Esophagus muscularis mucosa (tissue), 4 donors: ENCODE measurements at regions not wholly inside any gene's neighbourhood (a gene's known extent, or its start where the extent isn't known, plus 50 kb on each side); places are given as distances from the start of the nearest gene placed in this dataset.
"Not testable (repeated sequence)": the region's sequence is repeated elsewhere in the genome, so short reads cannot be mapped to it uniquely, and the experiment has no call there.

Experiments
- DNase-seq: peaks from one replicate; pipeline ENCODE4 v3.0.0-alpha.2; 2017; ENCODE audit errors: extremely low spot score
- H3K27ac ChIP-seq, 4 donors: fragments of 200-600 bp; sonication (generic); replicated peaks in 1 of 4; 1 replicate in 3 of 4; 2 replicates in 1 of 4; pipeline ENCODE4 v1.5.1; 2016 to 2019; ENCODE audit warnings: mild to moderate bottlenecking in 1 of 4
- H3K27me3 ChIP-seq, 4 donors: fragments of 200-600 bp; sonication (generic); one replicate each; pipeline versions ENCODE4 v1.5.1 to v1.6.0; 2016 to 2019
- H3K36me3 ChIP-seq, 4 donors: fragments of 200-600 bp; sonication (generic); one replicate each; pipeline ENCODE4 v1.5.1; 2016 to 2019
- H3K4me1 ChIP-seq, 4 donors: fragments of 200-600 bp; sonication (generic); one replicate each; pipeline ENCODE4 v1.5.1; 2016 to 2019
- H3K4me3 ChIP-seq, 4 donors: fragments of 200-600 bp; sonication (generic); 1 replicate in 2 of 4; 2 replicates in 2 of 4; pipeline ENCODE4 v1.5.1; 2016 to 2019; ENCODE audit warnings: mild to moderate bottlenecking in 4 of 4, moderate library complexity in 1 of 4
- H3K9me3 ChIP-seq, 4 donors: fragments of 200-600 bp; sonication (generic); 1 replicate in 3 of 4; 2 replicates in 1 of 4; pipeline ENCODE4 v1.5.1; 2016 to 2019
- EP300 ChIP-seq: sonication (generic); formaldehyde crosslinking; IDR thresholded peaks from one replicate; pipeline ENCODE4 v1.6.1; 2017; ENCODE audit warnings: antibody characterized with exemption
- POLR2A ChIP-seq: fragments of 450-650 bp; IDR thresholded peaks from one replicate; pipeline ENCODE4 v1.6.1; 2017; ENCODE audit warnings: antibody characterized with exemption, moderate library complexity, mild to moderate bottlenecking, low read depth
- POLR2AphosphoS5 ChIP-seq, 2 donors: sonication (generic); formaldehyde crosslinking; IDR thresholded peaks; one replicate each; pipeline ENCODE4 v1.6.1; 2017; ENCODE audit warnings: antibody characterized with exemption in 2 of 2
- WGBS: methylation state at CpG from one replicate; pipeline ENCODE4 v1.1.5; 2018; 5-methylcytosine and 5-hydroxymethylcytosine counted together
- intact Hi-C: fragments of 100-400 bp; cut with DNase I; formaldehyde crosslinking; loops from one replicate; pipeline ENCODE4 v1.15.1; 2023
- TF ChIP-seq, protein P1 (sequence below), 3 experiments: fragments of 200-600 bp in 2 of 3; fragments of 450-650 bp in 1 of 3; sonication (generic) in 2 of 3; IDR thresholded peaks; one replicate each; pipeline ENCODE4 v1.5.1; 2017 to 2019; ENCODE audit warnings: antibody characterized with exemption in 3 of 3, mild to moderate bottlenecking in 2 of 3, moderate library complexity in 1 of 3

DNA sequence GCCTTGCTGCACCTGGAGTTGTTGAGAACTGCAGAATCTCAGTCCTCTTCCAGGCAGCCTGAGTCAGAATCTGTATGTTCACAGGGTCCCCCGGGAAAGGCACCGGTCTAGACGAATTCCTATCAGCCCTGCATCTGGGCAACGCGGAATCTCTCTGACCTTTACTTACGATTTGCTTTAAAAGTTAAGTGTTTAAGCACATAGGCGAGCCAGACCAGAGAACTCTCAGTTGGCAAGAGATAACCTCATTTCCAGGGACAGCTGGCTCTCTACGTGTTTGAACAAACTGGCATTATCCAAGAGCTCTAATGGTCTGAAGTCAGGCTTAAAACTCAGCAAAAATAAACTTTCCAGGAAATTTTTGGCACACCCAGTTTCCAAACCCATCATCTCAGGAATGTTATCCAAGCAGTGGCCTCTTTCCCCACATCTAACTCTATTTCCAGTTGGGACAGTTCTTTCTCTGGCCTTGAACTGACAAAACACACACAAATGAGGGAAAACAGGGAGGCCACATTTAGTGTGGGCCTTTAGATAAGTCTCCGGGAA lies 53.4 kb downstream of the HES1 start:
- no peak for TF ChIP-seq POLR2A
- no peak for TF ChIP-seq POLR2AphosphoS5 (IDR thresholded peaks at IDR 0.05)
- TF ChIP-seq, protein P1, sequence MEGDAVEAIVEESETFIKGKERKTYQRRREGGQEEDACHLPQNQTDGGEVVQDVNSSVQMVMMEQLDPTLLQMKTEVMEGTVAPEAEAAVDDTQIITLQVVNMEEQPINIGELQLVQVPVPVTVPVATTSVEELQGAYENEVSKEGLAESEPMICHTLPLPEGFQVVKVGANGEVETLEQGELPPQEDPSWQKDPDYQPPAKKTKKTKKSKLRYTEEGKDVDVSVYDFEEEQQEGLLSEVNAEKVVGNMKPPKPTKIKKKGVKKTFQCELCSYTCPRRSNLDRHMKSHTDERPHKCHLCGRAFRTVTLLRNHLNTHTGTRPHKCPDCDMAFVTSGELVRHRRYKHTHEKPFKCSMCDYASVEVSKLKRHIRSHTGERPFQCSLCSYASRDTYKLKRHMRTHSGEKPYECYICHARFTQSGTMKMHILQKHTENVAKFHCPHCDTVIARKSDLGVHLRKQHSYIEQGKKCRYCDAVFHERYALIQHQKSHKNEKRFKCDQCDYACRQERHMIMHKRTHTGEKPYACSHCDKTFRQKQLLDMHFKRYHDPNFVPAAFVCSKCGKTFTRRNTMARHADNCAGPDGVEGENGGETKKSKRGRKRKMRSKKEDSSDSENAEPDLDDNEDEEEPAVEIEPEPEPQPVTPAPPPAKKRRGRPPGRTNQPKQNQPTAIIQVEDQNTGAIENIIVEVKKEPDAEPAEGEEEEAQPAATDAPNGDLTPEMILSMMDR (IDR thresholded peaks at IDR 0.05): no peak
- TF ChIP-seq EP300: no peak
- DNase-seq: no peak
- Histone ChIP-seq H3K4me1 (peaks cover 0 to 9% (median 7%) of the 10 kb centered on the region in 4 donors), H3K4me3 (no peak overlapping the region), H3K9me3 (no peaks in the 10 kb centered on the region), H3K36me3 (no peaks in the 10 kb centered on the region), H3K27ac (no peak overlapping the region), H3K27me3 (no peaks in the 10 kb centered on the region)
- WGBS: 58% methylated on average over 9 of the region's 9 CpGs
- intact Hi-C loops: no loop called here

DNA sequence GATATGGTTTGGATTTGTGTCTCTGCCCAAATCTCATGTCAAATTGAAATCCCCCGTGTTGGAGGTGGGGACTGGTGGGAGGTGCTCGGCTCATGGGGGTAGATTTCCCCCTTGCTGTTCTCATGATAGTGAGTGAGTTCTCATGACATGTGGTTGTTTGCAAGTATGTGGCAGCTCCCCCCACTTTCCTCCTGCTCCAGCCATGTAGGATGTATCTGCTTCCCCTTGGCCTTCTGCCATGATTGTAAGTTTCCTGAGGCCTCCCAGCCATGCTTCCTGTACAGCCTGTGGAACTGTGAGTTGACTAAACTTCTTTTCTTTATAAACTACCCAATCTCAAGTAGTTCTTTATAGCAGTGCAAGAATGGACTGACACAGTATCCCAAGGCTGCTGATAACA lies 55.9 kb downstream of the HES1 start:
- H3K9me3 ChIP-seq, H3K4me3 ChIP-seq, H3K36me3 ChIP-seq, H3K4me1 ChIP-seq, H3K27ac ChIP-seq, DNase-seq, intact Hi-C loops, H3K27me3 ChIP-seq: not testable (repeated sequence)
- WGBS: 89% methylated on average over 2 of the region's 2 CpGs

DNA sequence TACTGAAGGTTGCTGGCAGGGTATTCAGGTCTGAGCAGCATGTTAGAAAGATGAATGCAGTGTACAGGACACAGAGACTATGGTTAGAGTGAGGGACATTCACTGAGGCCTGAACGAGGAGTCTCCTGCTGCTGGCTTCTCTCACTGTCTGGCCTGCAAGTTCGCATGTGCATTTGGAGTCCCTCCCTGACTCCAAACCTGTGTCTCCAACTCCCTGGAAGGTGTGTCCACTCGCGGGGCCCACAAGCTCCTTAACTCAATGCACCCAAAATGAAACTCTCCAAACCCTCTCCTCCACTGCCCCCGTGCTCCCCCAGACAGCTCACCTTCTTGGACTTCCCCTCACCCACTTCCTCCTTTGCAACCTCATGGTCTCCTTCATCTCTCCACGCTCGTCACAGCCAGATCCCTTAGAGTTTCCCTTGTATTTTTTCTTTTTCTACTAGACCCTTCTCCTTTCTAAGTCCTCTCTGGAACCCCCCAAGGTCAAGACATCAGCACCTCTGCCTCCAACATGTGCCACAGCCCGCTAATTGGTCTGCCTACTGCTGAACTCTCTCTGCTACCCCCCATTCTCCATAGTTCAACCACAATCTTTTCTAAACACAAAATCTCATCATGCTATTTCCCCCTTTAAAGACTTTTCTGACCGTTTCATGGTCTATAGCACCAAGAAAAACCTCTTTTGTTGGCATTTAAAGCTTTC lies 58.3 kb downstream of the HES1 start:
- H3K9me3 ChIP-seq: no peaks in the 10 kb centered on the region
- H3K4me1 ChIP-seq: peaks cover 0 to 5% (median 5%) of the 10 kb centered on the region in 4 donors
- H3K36me3 ChIP-seq: no peaks in the 10 kb centered on the region
- intact Hi-C loops: no loop called here
- TF ChIP-seq POLR2A: no peak
- TF ChIP-seq POLR2AphosphoS5 (IDR thresholded peaks at IDR 0.05): no peak
- TF ChIP-seq EP300: no peak
- TF ChIP-seq, protein P1 (IDR thresholded peaks at IDR 0.05): no peak
- WGBS: 85% methylated on average over 9 of the region's 9 CpGs
- H3K27ac ChIP-seq: no peak overlapping the region
- no peaks in the 10 kb centered on the region for H3K27me3 ChIP-seq
- no peak overlapping the region for H3K4me3 ChIP-seq
- no peak for DNase-seq

DNA sequence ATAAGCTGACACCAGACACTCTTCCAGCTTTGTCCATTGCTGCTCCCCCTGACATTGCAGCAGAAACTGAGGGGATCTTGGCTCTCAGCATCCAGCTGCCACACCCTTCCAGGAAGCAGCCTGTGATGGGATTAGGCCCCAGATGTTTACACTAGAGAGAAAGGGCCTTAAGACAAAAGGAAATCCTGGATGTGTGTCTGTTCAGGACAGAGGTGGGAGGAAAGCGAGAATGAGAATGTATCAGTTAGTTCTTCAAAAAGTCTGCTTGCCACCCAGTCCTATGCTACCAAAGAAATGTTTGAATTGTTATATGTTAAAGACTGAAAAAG lies 58.8 kb downstream of the HES1 start:
- Histone ChIP-seq H3K36me3 (no peaks in the 10 kb centered on the region), H3K27ac (no peak overlapping the region), H3K4me1 (peaks cover 0 to under 1% (median 0%) of the 10 kb centered on the region in 4 donors), H3K27me3 (no peaks in the 10 kb centered on the region), H3K4me3 (no peak overlapping the region), H3K9me3 (no peaks in the 10 kb centered on the region)
- intact Hi-C loops: no loop called here
- TF ChIP-seq POLR2AphosphoS5 (IDR thresholded peaks at IDR 0.05) (no peak), POLR2A (no peak)
- TF ChIP-seq, protein P1 (IDR thresholded peaks at IDR 0.05): no peak
- WGBS: 100% methylated on average over 1 of the region's 1 CpG
- DNase-seq: no peak

DNA sequence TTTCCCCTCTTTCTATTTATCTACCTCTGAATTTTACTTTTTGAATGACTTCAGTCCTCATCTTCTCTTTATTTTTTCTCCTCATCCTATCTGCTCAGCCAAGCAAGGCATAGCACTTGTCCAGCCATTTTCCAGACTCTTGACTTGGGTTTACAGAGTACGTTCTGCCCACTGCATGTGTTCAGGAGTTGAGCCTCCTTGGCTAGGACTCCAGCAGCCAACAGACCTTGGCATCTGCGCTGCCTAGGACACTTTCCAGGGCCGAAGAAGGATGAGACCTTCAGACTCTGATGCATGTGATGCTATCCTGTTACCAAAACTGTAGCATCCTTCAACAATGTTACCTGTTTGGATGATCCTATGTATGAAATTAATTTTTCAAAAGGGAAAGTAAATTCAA lies 59.7 kb downstream of the HES1 start:
- DNase-seq: no peak
- WGBS: 93% methylated on average over 3 of the region's 3 CpGs
- Histone ChIP-seq H3K36me3 (no peaks in the 10 kb centered on the region), H3K4me1 (peaks cover 0 to 5% (median 0%) of the 10 kb centered on the region in 4 donors), H3K27ac (no peak overlapping the region), H3K9me3 (no peaks in the 10 kb centered on the region), H3K27me3 (no peaks in the 10 kb centered on the region), H3K4me3 (no peak overlapping the region)
- intact Hi-C loops: no loop called here
- TF ChIP-seq POLR2AphosphoS5 (IDR thresholded peaks at IDR 0.05) (no peak), EP300 (no peak), POLR2A (no peak)
- TF ChIP-seq, protein P1 (IDR thresholded peaks at IDR 0.05): no peak
